ENCODE measurements at regions not wholly inside any gene's neighbourhood (a gene's known extent, or its start where the extent isn't known, plus 50 kb on each side); places are given as distances from the start of the nearest gene placed in this dataset.
A peak's percentile ranks its signal among the peaks of the same experiment; 100 is the strongest.

DNA sequence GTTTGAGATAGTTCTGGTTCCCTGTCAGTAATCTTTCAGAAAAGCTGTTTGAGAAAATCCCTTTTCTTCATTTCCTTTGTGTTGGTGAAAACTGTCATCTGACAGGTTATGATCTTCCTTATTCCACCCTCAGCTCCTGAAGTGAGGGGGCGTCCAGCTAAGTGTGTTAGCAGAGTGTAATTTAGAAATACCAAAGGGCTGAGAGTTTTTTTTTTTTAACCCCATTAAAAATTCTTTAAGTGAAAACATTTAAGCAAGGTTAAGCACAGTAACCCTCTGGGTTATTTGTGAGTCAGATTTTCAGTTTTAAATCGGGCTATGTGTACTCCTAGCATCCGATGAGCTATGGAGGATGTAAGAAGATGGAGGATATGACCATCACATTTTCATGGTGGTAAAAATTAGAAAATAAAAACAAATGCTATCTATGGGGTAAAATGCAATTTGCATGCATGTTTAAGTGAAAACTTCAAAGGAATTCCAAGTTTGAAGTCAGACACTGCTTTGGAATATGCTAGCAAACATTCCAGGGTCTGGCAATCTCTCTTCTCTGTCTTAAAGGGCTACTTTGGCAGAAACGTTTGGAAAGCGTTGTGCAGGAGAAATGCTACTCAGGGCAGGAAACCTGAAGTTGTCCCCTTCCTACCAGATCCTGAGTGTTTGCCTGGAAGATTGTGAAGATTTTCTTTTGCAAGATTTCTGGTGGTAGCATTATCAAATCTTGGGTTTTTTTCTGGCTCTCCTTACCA, 197.0 kb upstream of the PRICKLE1 start:
- intact Hi-C loops (cut with DNase I) = no loop called here
- no peak for DNase-seq

DNA sequence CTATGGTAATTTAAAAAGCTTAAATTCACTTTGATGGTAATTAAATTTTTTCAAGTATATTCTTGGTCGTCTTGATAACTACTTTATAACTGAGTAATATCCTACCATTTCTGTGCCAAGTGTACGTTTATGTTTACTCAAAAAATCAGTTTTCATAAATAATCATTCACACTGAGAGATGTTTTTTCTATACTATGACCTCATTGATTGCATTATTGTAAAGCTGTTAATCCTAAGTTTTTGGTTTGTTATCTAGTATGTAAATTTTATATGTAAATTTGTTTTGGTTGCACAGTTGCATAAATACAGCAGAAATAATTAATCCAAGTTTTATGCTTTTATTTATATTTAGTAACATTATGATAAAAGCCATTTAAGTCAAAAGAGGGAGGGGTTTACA, 196.4 kb upstream of the PRICKLE1 start:
- intact Hi-C loops (cut with DNase I) = no loop called here
- no peak for DNase-seq

DNA sequence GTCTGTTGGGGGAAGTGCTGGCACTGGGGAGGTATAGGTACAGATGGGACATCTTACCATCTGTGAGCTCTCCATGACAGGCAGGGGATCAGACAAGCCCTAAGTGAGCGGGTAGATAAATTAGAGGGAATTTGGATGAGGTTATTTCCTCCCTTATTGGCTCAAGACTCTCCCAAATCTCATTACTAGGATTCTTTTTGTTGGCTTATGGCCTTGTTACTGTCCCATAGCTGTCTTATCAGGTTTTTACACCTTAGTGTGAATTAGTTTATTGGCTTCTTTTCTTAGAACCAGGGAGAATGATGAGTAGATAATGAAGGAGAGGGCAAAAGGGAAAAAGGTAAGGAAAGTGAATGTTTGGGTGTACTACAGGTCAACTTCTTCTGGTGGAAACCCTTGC, 191.1 kb upstream of the PRICKLE1 start:
- DNase-seq = no peak
- intact Hi-C loops (cut with DNase I) = no loop called here

DNA sequence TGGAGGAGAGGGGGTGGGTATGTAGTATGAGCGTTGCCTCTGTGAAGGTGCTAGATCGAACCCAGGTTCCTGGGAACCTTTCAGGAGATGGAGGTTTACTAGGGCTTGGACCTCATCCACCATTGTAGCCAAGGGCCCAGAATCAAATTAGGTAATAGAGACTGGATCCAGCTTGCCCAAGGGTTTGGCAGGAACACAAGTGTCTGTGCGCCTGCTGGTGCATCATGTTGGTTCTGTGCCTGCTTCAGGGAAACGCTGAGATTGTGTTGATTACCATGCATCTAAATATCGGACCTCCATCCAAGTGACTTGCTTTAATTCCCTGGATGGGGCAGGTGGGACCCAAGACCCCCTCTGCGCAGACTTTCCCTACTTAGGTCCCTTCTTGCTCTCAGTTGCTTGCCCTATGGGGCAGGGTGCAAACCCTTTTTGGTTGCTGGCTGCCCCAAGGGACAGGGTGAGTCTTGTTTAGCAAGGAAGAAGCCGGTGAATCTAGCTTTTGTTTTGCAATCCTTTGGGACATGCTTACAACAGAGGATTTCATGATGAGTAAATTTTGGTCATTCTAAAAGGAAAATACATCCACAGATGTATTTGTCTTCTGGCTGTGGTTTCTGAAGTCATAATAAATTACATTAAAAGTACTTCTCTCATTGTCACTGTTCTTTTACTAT, 189.8 kb upstream of the PRICKLE1 start:
- intact Hi-C loops (cut with DNase I) = no loop called here
- peak in 1 of 10 donors; percentile 55 for DNase-seq

DNA sequence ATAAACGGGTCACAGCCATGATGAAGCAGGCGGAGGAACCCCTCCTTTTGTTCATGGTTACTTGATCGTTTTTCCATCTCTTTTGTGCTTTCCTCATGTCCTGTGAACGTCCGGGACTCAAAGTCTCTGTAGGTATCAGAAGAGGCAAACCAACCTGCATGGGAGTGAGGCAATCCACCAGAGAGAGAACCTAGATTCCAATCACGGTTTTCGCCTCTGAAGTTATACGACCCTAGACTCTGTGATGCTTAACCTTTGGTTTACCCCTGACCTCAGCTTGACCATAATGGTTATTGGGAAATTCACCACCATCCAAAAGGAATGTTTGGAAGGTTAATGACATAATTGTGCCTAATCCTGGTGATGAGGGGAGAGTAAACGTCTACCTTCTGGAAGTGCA, 186.8 kb upstream of the PRICKLE1 start:
- intact Hi-C loops (cut with DNase I) = no loop called here
- DNase-seq = no peak

- no peak for DNase-seq
- intact Hi-C loops (cut with DNase I) = no loop called here
Observed at GRCh38 chr12:42774238-42774637, 184.7 kb upstream of the PRICKLE1 start.

DNA sequence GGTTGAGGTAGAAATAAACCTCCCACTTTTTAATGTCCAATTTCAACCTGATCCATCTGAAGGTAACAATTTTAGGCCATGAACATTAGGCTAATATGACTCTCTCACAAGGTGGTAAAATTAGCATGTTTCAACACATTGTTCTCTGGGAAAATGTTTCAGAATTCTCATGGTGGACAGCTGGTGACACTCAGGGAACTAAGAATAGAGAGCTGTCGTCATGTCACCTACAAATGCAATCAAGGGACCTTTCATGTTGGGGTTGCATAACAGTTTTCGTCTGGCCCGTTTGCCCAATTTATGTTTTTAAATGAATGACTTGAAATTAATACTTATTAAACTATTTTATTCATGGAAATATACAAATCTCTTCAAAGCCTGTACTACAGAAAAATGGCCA, 180.7 kb upstream of the PRICKLE1 start:
- intact Hi-C loops (cut with DNase I) = no loop called here
- no peak for DNase-seq

GRCh38 chr12:42769455-42769854, 179.9 kb upstream of the PRICKLE1 start:
- intact Hi-C loops (cut with DNase I) = no loop called here
- DNase-seq = no peak

DNA sequence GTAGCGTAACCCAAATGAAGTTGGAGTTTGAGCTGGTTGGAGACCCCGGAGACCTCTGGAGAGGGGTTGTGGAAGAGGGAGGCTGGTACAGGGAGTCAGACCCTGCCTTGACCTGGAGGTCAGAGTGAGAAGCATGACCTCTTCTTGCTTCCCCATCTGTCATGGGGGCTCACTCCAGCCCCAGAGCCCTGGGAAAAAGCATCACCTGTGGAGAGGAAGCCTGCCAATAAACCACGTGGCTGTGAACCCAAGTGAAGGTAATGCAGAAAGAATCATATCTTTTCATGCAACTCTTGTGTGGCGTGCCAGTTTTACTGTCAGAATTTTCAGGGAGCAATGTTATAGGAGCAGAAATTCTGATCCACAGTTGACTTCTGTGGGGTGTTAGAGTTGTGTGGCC, 178.5 kb upstream of the PRICKLE1 start:
- no peak for DNase-seq
- intact Hi-C loops (cut with DNase I) = no loop called here

- no peak for DNase-seq
- intact Hi-C loops (cut with DNase I) = no loop called here
Observed at GRCh38 chr12:42767326-42767954, 177.9 kb upstream of the PRICKLE1 start.

GRCh38 chr12:42766754-42767153, 177.2 kb upstream of the PRICKLE1 start:
- no peak for DNase-seq
- intact Hi-C loops (cut with DNase I) = no loop called here

- intact Hi-C loops (cut with DNase I) = no loop called here
- DNase-seq = no peak
Observed at GRCh38 chr12:42766026-42766425, 176.5 kb upstream of the PRICKLE1 start.

- no peak for DNase-seq
- intact Hi-C loops (cut with DNase I) = no loop called here
Observed at GRCh38 chr12:42763682-42764081, 174.1 kb upstream of the PRICKLE1 start.

GRCh38 chr12:42762395-42762925, 172.9 kb upstream of the PRICKLE1 start:
- intact Hi-C loops (cut with DNase I) = no loop called here
- no peak for DNase-seq

GRCh38 chr12:42761601-42762350, 172.2 kb upstream of the PRICKLE1 start:
- DNase-seq = no peak
- intact Hi-C loops (cut with DNase I) = no loop called here

DNA sequence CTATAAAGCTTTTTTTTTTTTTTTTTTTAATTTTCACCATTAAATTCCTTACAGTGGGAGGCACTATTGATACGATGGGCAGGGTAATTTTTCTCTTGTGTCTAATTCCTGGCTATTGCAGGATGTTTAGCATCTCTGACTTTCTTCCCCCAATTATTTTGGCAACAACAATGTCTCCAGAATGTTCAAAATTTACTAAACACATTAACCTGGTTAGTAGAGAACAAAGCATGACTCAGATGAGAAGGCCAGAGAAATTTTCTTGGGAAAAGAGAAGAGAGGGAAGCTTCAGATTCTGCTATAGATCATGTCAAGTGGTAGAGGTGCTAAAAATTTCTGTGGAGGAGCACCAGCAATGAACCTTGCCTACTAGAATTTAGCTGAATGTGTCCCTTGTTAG, 171.5 kb upstream of the PRICKLE1 start:
- intact Hi-C loops (cut with DNase I) = no loop called here
- no peak for DNase-seq

GRCh38 chr12:42760550-42760949, 171.0 kb upstream of the PRICKLE1 start:
- intact Hi-C loops (cut with DNase I) = no loop called here
- DNase-seq = no peak

DNA sequence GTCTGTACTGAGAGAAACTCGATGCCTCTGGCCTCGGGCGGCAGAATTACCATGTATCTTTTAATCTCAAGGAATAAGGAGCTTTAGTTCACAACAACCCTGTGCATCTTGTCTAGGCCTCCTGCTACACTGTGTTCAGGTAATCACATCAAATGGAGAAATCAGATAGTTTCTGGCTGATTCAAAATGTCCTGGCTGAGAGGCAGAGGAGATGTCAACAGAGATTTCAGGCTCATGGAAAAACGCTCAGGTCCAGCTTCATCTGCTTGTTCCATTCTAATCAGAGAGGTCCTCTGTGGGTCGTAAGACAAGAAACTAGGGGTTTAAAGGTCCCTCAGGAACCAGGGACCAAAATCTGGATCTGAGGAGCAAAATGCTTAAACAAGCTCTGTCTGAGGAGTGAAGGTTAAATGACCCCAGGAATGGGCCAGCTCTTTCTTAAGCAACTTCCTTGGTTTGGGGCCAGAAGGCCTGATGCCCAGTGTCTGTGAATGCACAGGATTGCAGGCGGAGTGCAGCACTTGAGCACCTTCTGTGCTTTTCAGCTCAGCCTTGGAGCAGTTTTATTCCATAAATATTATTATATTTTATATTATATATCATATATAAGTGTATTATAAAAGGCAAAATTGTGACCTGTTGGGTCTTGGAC, 170.2 kb upstream of the PRICKLE1 start:
- intact Hi-C loops (cut with DNase I) = no loop called here
- peak in 1 of 10 donors; percentile 46 for DNase-seq

- intact Hi-C loops (cut with DNase I) = no loop called here
- DNase-seq = no peak
Observed at GRCh38 chr12:42758806-42759205, 169.3 kb upstream of the PRICKLE1 start.

DNA sequence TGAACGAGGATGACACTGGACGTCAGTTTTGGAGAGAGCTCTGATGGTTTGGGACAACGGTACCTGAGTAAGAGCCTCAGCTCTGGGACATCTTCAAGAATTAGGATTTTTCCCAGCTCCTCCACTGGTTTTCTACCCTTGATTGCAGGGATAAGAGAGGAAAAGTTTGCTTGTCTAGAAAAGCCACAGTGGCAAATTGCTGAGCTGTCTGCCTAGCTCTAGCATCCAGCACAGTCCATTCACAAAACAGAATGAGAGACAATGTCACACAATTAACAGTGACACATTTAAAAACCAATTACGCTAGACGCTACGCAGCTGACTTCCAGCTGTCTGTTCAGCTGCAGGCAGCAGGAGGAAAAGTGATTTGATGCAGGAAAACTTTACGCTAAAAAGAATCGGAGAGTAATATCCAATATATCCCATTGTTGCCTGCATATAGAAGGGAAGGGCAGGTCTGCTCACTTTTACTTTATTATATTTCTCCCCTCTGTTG, 168.1 kb upstream of the PRICKLE1 start:
- no peak for DNase-seq
- intact Hi-C loops (cut with DNase I) = no loop called here

All from posterior cingulate gyrus (tissue), 11 donors.